Thymus (tissue), 11 donors: ENCODE measurements at regions not wholly inside any gene's neighbourhood (a gene's known extent, or its start where the extent isn't known, plus 50 kb on each side); places are given as distances from the start of the nearest gene placed in this dataset.

ENCODE experiments used
- DNase-seq, 9 donors: peaks; one replicate each; pipeline ENCODE4 v3.0.0-alpha.2; 2013; ENCODE audit warnings: low spot score in 9 of 9, low read depth in 6 of 9, missing footprints in 1 of 9
- H3K27ac ChIP-seq, 2 donors: one replicate each; pipeline ENCODE4 v1.5.1; 2013; ENCODE audit warnings: control low read depth in 1 of 2, low read depth in 1 of 2, low read length in 1 of 2, mild to moderate bottlenecking in 1 of 2, moderate library complexity in 1 of 2
- H3K27me3 ChIP-seq, 2 donors: one replicate each; pipeline ENCODE4 v1.5.1; 2013; ENCODE audit warnings: low read length in 1 of 2; ENCODE audit not compliant: control insufficient read depth in 2 of 2, insufficient read depth in 1 of 2
- H3K36me3 ChIP-seq, 2 donors: one replicate each; pipeline ENCODE4 v1.5.1; 2013; ENCODE audit warnings: low read length in 1 of 2, mild to moderate bottlenecking in 1 of 2, moderate library complexity in 1 of 2; ENCODE audit not compliant: control insufficient read depth in 2 of 2, insufficient read depth in 2 of 2
- H3K4me1 ChIP-seq, 2 donors: one replicate each; pipeline ENCODE4 v1.5.1; 2013; ENCODE audit warnings: low read length in 2 of 2; ENCODE audit not compliant: control insufficient read depth in 2 of 2, insufficient read depth in 2 of 2
- H3K4me3 ChIP-seq, 2 donors: one replicate each; pipeline ENCODE4 v1.5.1; 2013; ENCODE audit warnings: low read length in 2 of 2, control low read depth in 1 of 2, mild to moderate bottlenecking in 1 of 2
- H3K9me3 ChIP-seq, 2 donors: one replicate each; pipeline ENCODE4 v1.5.1; 2013; ENCODE audit warnings: low read length in 1 of 2, mild to moderate bottlenecking in 1 of 2; ENCODE audit not compliant: control insufficient read depth in 2 of 2, insufficient read depth in 1 of 2
- WGBS: extraction: QIAGEN DNeasy Blood & Tissue Kit; methylation state at CpG from one replicate; pipeline ENCODE4 v1.1.7; 2013; 5-methylcytosine and 5-hydroxymethylcytosine counted together
- donor health status: healthy.

GRCh38 chr7:142461437-142461836 lies 203.6 kb upstream of the PRSS58 start:
- no peak for DNase-seq
- Histone ChIP-seq H3K27me3 (no peaks in the 10 kb centered on the region), H3K36me3 (peaks cover 0 to 5% of the 10 kb centered on the region in 2 donors), H3K4me1 (peaks cover 22 to 84% of the 10 kb centered on the region in 2 donors), H3K9me3 (no peaks in the 10 kb centered on the region), H3K27ac (peak overlapping the region in 1 of 2 donors; percentile 91), H3K4me3 (no peak overlapping the region)
- WGBS, result 88% methylated on average over 2 of the region's 2 CpGs

DNA sequence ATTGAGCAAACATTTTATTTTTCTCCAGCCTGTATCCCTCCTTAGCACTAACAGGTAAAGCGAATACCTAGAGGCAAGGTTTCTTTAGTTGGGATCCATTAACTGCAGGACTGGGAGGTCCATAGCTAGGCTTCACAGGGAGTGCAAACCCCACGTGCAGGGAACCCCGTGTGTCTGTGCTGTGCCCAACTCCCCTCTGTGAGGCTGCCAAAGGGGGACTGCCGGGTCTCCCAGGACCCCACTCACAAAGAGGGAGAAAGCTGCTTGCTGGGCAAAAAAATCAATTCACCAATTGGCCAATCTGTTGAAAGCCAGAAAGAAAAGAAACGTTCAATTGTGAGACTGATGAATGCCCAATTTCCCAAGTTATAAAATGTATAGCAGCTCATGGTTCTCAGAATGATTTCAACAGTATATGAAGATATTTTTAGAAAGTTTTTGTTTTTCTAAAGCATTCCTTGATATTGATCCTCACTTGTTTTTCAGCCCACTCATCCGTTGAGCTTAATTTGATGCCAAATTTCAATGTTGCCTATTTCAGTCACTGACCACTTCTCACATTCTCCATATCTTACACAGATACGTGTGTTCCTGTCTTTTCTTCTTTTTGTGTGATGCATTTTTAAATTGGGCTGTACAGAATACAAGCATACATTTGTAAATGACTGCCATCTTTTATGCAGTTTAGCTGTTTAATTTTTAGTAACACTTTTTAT lies 202.7 kb upstream of the PRSS58 start:
- H3K36me3 ChIP-seq, result peaks cover 0 to 2% of the 10 kb centered on the region in 2 donors
- WGBS, result 56% methylated on average over 7 of the region's 7 CpGs
- H3K4me3 ChIP-seq, result no peak overlapping the region
- peaks cover 22 to 81% of the 10 kb centered on the region in 2 donors for H3K4me1 ChIP-seq
- H3K9me3 ChIP-seq, result no peaks in the 10 kb centered on the region
- peak overlapping the region in 1 of 2 donors; percentile 91 for H3K27ac ChIP-seq
- no peaks in the 10 kb centered on the region for H3K27me3 ChIP-seq
- no peak for DNase-seq

GRCh38 chr7:142459551-142459963 lies 201.7 kb upstream of the PRSS58 start:
- H3K4me3 ChIP-seq, result no peak overlapping the region
- H3K27me3 ChIP-seq, result no peaks in the 10 kb centered on the region
- peak overlapping the region in 1 of 2 donors; percentile 91 for H3K27ac ChIP-seq
- WGBS, result 3% methylated on average over 5 of the region's 5 CpGs
- H3K36me3 ChIP-seq, result peaks cover 0 to 2% of the 10 kb centered on the region in 2 donors
- no peaks in the 10 kb centered on the region for H3K9me3 ChIP-seq
- H3K4me1 ChIP-seq, result peaks cover 22 to 81% of the 10 kb centered on the region in 2 donors
- peak in 5 of 9 donors; percentile 64 to 85 (median 69) for DNase-seq

GRCh38 chr7:142457146-142457703 lies 199.4 kb upstream of the PRSS58 start:
- DNase-seq, result no peak
- Histone ChIP-seq H3K4me1 (peaks cover 17 to 76% of the 10 kb centered on the region in 2 donors), H3K4me3 (no peak overlapping the region), H3K9me3 (no peaks in the 10 kb centered on the region), H3K27ac (peak overlapping the region in 1 of 2 donors; percentile 91), H3K36me3 (peaks cover 0 to 2% of the 10 kb centered on the region in 2 donors), H3K27me3 (no peaks in the 10 kb centered on the region)
- 92% methylated on average over 2 of the region's 2 CpGs for WGBS

DNA sequence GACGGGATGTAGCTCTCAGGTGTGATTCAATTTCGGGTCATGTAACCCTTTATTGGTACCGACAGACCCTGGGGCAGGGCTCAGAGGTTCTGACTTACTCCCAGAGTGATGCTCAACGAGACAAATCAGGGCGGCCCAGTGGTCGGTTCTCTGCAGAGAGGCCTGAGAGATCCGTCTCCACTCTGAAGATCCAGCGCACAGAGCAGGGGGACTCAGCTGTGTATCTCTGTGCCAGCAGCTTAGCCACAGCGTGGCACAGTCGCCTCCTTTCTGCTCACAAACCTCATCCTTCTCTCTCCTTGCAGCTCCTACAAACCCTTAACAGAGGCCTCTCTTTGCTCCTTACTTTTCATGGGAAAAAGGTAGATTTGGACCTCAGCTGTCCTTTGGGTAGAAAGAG lies 197.5 kb upstream of the PRSS58 start:
- DNase-seq, result no peak
- Histone ChIP-seq H3K4me1 (peaks cover 27 to 84% of the 10 kb centered on the region in 2 donors), H3K4me3 (peak overlapping the region; percentile 12 to 33), H3K27ac (peak overlapping the region; percentile 52 to 81), H3K9me3 (no peaks in the 10 kb centered on the region), H3K27me3 (no peaks in the 10 kb centered on the region), H3K36me3 (peaks cover 0 to 2% of the 10 kb centered on the region in 2 donors)
- 63% methylated on average over 10 of the region's 10 CpGs for WGBS

- Histone ChIP-seq H3K27ac (peak overlapping the region in 1 of 2 donors; percentile 81), H3K4me3 (peak overlapping the region in 1 of 2 donors; percentile 33), H3K27me3 (no peaks in the 10 kb centered on the region), H3K36me3 (peaks cover 0 to 2% of the 10 kb centered on the region in 2 donors), H3K4me1 (peaks cover 27 to 84% of the 10 kb centered on the region in 2 donors), H3K9me3 (no peaks in the 10 kb centered on the region)
- WGBS, result 45% methylated on average over 5 of the region's 5 CpGs
- no peak for DNase-seq
These were observed 197.0 kb upstream of the PRSS58 start for GRCh38 chr7:142454862-142455261.

GRCh38 chr7:142452791-142453190 lies 194.9 kb upstream of the PRSS58 start:
- 40% methylated on average over 4 of the region's 4 CpGs for WGBS
- H3K36me3 ChIP-seq, result no peaks in the 10 kb centered on the region
- H3K9me3 ChIP-seq, result no peaks in the 10 kb centered on the region
- no peak overlapping the region for H3K4me3 ChIP-seq
- DNase-seq, result no peak
- peak overlapping the region in 1 of 2 donors; percentile 72 for H3K27ac ChIP-seq
- H3K27me3 ChIP-seq, result no peaks in the 10 kb centered on the region
- peaks cover 18 to 77% of the 10 kb centered on the region in 2 donors for H3K4me1 ChIP-seq

GRCh38 chr7:142451817-142452216 lies 194.0 kb upstream of the PRSS58 start:
- H3K27me3 ChIP-seq, result no peaks in the 10 kb centered on the region
- H3K27ac ChIP-seq, result peak overlapping the region in 1 of 2 donors; percentile 72
- DNase-seq, result no peak
- no peaks in the 10 kb centered on the region for H3K9me3 ChIP-seq
- 35% methylated on average over 4 of the region's 4 CpGs for WGBS
- no peak overlapping the region for H3K4me3 ChIP-seq
- H3K36me3 ChIP-seq, result no peaks in the 10 kb centered on the region
- H3K4me1 ChIP-seq, result peaks cover 18 to 76% of the 10 kb centered on the region in 2 donors

- WGBS, result 13% methylated on average over 5 of the region's 5 CpGs
- Histone ChIP-seq H3K9me3 (no peaks in the 10 kb centered on the region), H3K4me1 (peaks cover 18 to 72% of the 10 kb centered on the region in 2 donors), H3K27me3 (no peaks in the 10 kb centered on the region), H3K4me3 (peak overlapping the region in 1 of 2 donors; percentile 22), H3K27ac (peak overlapping the region in 1 of 2 donors; percentile 72), H3K36me3 (no peaks in the 10 kb centered on the region)
- DNase-seq, result peak in 1 of 9 donors; percentile 56
These were observed 193.4 kb upstream of the PRSS58 start for GRCh38 chr7:142451296-142451695.
